IPS-20b (cell line): ENCODE measurements at regions not wholly inside any gene's neighbourhood (a gene's known extent, or its start where the extent isn't known, plus 50 kb on each side); places are given as distances from the start of the nearest gene placed in this dataset.

Source experiments
- H3K27ac ChIP-seq: one replicate; pipeline ENCODE4 v1.5.1; 2013; ENCODE audit warnings: low read length
- H3K27me3 ChIP-seq: 2 replicates; pipeline ENCODE4 v1.6.1; 2013; ENCODE audit warnings: mild to moderate bottlenecking, low read length, inconsistent platforms; ENCODE audit not compliant: insufficient read depth
- H3K36me3 ChIP-seq: 2 replicates; pipeline ENCODE4 v1.6.1; 2013; ENCODE audit warnings: low read depth, mild to moderate bottlenecking, inconsistent platforms, low read length, moderate library complexity; ENCODE audit not compliant: insufficient read depth
- H3K4me1 ChIP-seq: 2 replicates; pipeline ENCODE4 v1.6.1; 2013; ENCODE audit warnings: mild to moderate bottlenecking, control low read depth, inconsistent platforms, low read length, moderate library complexity; ENCODE audit not compliant: insufficient read depth
- H3K4me3 ChIP-seq: 2 replicates; pipeline ENCODE4 v1.5.1; 2013; ENCODE audit warnings: mild to moderate bottlenecking, low read length, inconsistent platforms
- H3K9ac ChIP-seq: 2 replicates; pipeline ENCODE4 v1.6.1; 2013; ENCODE audit warnings: low read depth, mild to moderate bottlenecking, inconsistent platforms, low read length, moderate library complexity
- H3K9me3 ChIP-seq: 2 replicates; pipeline ENCODE4 v1.6.1; 2013; ENCODE audit warnings: mild to moderate bottlenecking, low read depth, low read length, inconsistent platforms; ENCODE audit not compliant: insufficient read depth

DNA sequence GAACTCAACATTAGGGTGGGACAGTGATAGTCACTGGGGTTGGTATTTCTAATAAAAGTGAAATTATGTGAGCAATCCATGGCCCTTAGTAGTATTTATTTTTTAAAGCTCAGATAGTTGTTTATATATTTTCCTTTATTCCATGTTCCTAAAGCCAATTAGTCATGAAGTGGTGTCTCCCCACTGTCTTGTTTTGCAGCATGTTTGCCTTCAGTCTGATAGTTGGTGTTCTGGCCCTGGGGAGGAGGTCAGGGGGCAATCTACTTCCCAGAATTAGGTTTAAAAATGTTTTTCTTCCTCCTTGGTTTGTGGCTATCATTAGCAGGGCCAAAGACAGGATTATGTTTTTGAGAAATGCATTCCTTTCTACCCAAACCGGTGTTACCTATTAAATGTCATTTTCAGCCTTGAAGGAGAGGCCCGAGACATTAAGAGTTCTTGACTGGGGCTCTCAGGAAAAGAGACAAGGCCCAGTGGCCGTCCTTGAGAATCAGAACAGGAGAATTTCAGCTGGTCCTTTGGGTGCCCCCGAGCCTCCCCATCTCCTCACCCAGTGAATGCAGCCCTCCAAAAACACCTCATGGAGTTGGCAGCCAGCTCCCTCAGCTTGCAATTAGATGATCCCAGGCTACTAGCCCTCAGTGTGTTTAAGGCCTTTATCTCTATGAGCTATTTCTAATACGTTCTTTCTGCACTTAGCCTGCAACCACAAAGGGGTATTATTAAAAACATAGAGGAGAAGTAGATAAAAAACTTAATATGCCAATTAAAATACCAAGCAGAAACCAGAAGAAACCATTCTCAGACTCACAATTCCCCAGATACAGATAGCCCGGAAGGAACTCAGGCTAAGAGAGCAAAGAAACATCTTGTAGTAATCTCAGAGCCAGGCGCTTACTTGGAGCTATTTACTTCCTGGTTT, 71.3 kb upstream of the NGF start:
- Histone ChIP-seq H3K9ac (no peak overlapping the region), H3K27me3 (no peaks in the 10 kb centered on the region), H3K4me1 (peaks cover 5% of the 10 kb centered on the region; the same call in 1 of the 2 replicates), H3K9me3 (no peaks in the 10 kb centered on the region), H3K27ac (no peak overlapping the region), H3K4me3 (no peak overlapping the region), H3K36me3 (no peaks in the 10 kb centered on the region)

GRCh38 chr1:115408533-115408932, 70.5 kb upstream of the NGF start:
- Histone ChIP-seq H3K4me3 (no peak overlapping the region), H3K9ac (no peak overlapping the region), H3K36me3 (no peaks in the 10 kb centered on the region), H3K4me1 (peaks cover 5% of the 10 kb centered on the region; the same call in 1 of the 2 replicates), H3K9me3 (no peaks in the 10 kb centered on the region), H3K27me3 (no peaks in the 10 kb centered on the region), H3K27ac (no peak overlapping the region)

DNA sequence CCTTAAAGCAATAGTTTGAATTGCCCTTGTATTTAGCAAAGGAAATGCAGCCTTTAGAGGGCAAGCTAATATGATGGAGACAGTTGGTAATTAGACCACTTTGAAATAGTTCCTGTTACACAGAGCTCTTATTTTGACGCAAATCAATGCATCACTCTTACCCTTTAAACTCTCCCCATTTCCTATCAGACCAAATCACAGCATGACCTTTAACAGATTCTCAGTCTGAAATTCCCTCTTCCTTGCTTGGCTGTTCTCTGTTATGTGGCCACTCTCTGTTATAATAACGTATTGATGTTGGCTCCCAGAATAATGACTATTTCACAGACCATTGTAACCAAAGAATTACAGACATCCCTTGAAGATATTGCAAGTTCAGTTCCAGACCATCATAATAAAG, 66.9 kb upstream of the NGF start:
- Histone ChIP-seq H3K36me3 (no peaks in the 10 kb centered on the region), H3K4me1 (peaks cover 5% of the 10 kb centered on the region; the same call in 1 of the 2 replicates), H3K9me3 (no peaks in the 10 kb centered on the region), H3K27me3 (no peaks in the 10 kb centered on the region), H3K9ac (no peak overlapping the region), H3K4me3 (no peak overlapping the region), H3K27ac (no peak overlapping the region)

DNA sequence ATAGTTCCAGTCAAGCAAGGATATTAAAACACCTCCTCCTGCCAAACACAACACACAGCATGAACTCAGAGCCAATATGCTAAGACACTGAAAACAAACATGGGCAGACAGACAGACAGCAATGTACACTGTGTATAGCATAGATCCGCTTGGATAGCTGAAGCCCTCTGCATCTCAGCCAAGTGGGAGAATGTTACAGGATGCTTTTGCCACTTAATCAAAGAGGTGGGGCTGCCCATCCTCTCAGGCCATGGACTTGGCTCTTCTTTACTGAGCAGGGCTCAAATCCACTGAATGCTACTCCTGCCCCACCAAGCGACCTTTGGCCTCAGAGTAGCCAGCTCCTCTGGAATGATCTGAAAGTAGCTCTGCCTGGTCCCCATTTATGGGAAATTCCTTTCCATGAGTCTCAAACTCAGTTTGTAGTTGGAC, 64.7 kb upstream of the NGF start:
- Histone ChIP-seq H3K36me3 (no peaks in the 10 kb centered on the region), H3K4me1 (peaks cover 5% of the 10 kb centered on the region; the same call in 1 of the 2 replicates), H3K27me3 (no peaks in the 10 kb centered on the region), H3K4me3 (no peak overlapping the region), H3K9me3 (no peaks in the 10 kb centered on the region), H3K9ac (no peak overlapping the region), H3K27ac (no peak overlapping the region)

GRCh38 chr1:115401676-115402075, 63.6 kb upstream of the NGF start:
- H3K9ac ChIP-seq, result no peak overlapping the region
- no peak overlapping the region for H3K4me3 ChIP-seq
- H3K9me3 ChIP-seq, result no peaks in the 10 kb centered on the region
- H3K4me1 ChIP-seq, result peaks cover 5% of the 10 kb centered on the region; the same call in 1 of the 2 replicates
- no peak overlapping the region for H3K27ac ChIP-seq
- H3K27me3 ChIP-seq, result no peaks in the 10 kb centered on the region
- no peaks in the 10 kb centered on the region for H3K36me3 ChIP-seq

DNA sequence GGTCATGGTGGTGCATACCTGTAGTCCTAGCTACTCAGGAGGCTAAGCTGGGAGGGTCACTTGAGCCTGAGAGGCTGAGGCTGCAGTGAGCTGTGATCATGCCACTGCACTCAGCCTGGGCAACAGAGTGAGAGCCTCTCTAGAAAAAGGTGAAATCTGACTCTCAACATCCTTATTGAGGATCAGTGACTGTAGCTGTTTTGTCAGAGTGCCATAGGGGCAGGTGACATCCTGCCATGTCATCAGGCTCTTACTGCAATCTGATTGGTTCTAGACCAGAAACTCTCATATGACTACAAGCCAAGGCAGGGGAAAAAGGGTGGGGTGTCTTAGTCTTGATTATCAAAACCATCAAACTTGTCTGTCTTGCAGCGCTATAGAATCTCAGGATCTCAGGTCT, 62.8 kb upstream of the NGF start:
- H3K9me3 ChIP-seq, result no peaks in the 10 kb centered on the region
- no peaks in the 10 kb centered on the region for H3K27me3 ChIP-seq
- H3K9ac ChIP-seq, result no peak overlapping the region
- peaks cover 5% of the 10 kb centered on the region; the same call in 1 of the 2 replicates for H3K4me1 ChIP-seq
- no peak overlapping the region for H3K4me3 ChIP-seq
- H3K27ac ChIP-seq, result no peak overlapping the region
- no peaks in the 10 kb centered on the region for H3K36me3 ChIP-seq

- Histone ChIP-seq H3K27ac (no peak overlapping the region), H3K36me3 (no peaks in the 10 kb centered on the region), H3K4me3 (no peak overlapping the region), H3K9me3 (no peaks in the 10 kb centered on the region), H3K27me3 (no peaks in the 10 kb centered on the region), H3K9ac (no peak overlapping the region), H3K4me1 (peaks cover 5% of the 10 kb centered on the region; the same call in 1 of the 2 replicates)
These were observed 62.4 kb upstream of the NGF start for GRCh38 chr1:115400426-115400825.

- H3K4me1 ChIP-seq, result no peaks in the 10 kb centered on the region
- no peaks in the 10 kb centered on the region for H3K36me3 ChIP-seq
- H3K27me3 ChIP-seq, result no peaks in the 10 kb centered on the region
- H3K27ac ChIP-seq, result no peak overlapping the region
- no peak overlapping the region for H3K4me3 ChIP-seq
- H3K9ac ChIP-seq, result no peak overlapping the region
- H3K9me3 ChIP-seq, result no peaks in the 10 kb centered on the region
These were observed 60.7 kb upstream of the NGF start for GRCh38 chr1:115398745-115399144.
